ENCODE measurements at regions not wholly inside any gene's neighbourhood (a gene's known extent, or its start where the extent isn't known, plus 50 kb on each side); places are given as distances from the start of the nearest gene placed in this dataset.

- no peaks in the 10 kb centered on the region for H3K36me3 Mint-ChIP-seq (ENCODE audit: low read depth)
- no peaks in the 10 kb centered on the region for H3K4me1 Mint-ChIP-seq (ENCODE audit: low read depth)
- peak; percentile 30 for TF ChIP-seq CTCF (IDR thresholded peaks at IDR 0.05)
- no peak overlapping the region for H3K4me3 Mint-ChIP-seq (ENCODE audit: unreplicated experiment)
- peaks cover 47% of the 10 kb centered on the region for H3K9me3 Mint-ChIP-seq (ENCODE audit: low read depth)
- H3K27me3 Mint-ChIP-seq (ENCODE audit: low read depth), result no peaks in the 10 kb centered on the region
- DNase-seq (ENCODE audit: low spot score), result no peak
- no peak overlapping the region for H3K27ac Mint-ChIP-seq (ENCODE audit: unreplicated experiment)
Observed at GRCh38 chr14:106556665-106557289, 1030.4 kb downstream of the TMEM121 start.

GRCh38 chr14:106562451-106562850, 1036.1 kb downstream of the TMEM121 start:
- Mint-ChIP-seq H3K36me3 (ENCODE audit: low read depth) (peaks cover 1% of the 10 kb centered on the region), H3K27me3 (ENCODE audit: low read depth) (no peaks in the 10 kb centered on the region), H3K27ac (ENCODE audit: unreplicated experiment) (no peak overlapping the region), H3K9me3 (ENCODE audit: low read depth) (peaks cover 66% of the 10 kb centered on the region), H3K4me3 (ENCODE audit: unreplicated experiment) (no peak overlapping the region), H3K4me1 (ENCODE audit: low read depth) (no peaks in the 10 kb centered on the region)
- no peak for DNase-seq (ENCODE audit: low spot score)
- TF ChIP-seq CTCF (IDR thresholded peaks at IDR 0.05), result no peak

GRCh38 chr14:106564058-106564643, 1037.8 kb downstream of the TMEM121 start:
- H3K9me3 Mint-ChIP-seq (ENCODE audit: low read depth), result peaks cover 68% of the 10 kb centered on the region
- TF ChIP-seq CTCF (IDR thresholded peaks at IDR 0.05), result no peak
- no peaks in the 10 kb centered on the region for H3K4me1 Mint-ChIP-seq (ENCODE audit: low read depth)
- DNase-seq (ENCODE audit: low spot score), result no peak
- H3K36me3 Mint-ChIP-seq (ENCODE audit: low read depth), result peaks cover 1% of the 10 kb centered on the region
- no peaks in the 10 kb centered on the region for H3K27me3 Mint-ChIP-seq (ENCODE audit: low read depth)
- H3K4me3 Mint-ChIP-seq (ENCODE audit: unreplicated experiment), result no peak overlapping the region
- no peak overlapping the region for H3K27ac Mint-ChIP-seq (ENCODE audit: unreplicated experiment)

- peaks cover 53% of the 10 kb centered on the region for H3K9me3 Mint-ChIP-seq (ENCODE audit: low read depth)
- H3K27me3 Mint-ChIP-seq (ENCODE audit: low read depth), result no peaks in the 10 kb centered on the region
Observed at GRCh38 chr14:106578481-106578880, 1052.1 kb downstream of the TMEM121 start.

GRCh38 chr14:106579084-106579483, 1052.7 kb downstream of the TMEM121 start:
- Mint-ChIP-seq H3K36me3 (ENCODE audit: low read depth) (no peaks in the 10 kb centered on the region), H3K27ac (ENCODE audit: unreplicated experiment) (no peak overlapping the region), H3K27me3 (ENCODE audit: low read depth) (no peaks in the 10 kb centered on the region), H3K4me3 (ENCODE audit: unreplicated experiment) (no peak overlapping the region), H3K4me1 (ENCODE audit: low read depth) (no peaks in the 10 kb centered on the region), H3K9me3 (ENCODE audit: low read depth) (peaks cover 56% of the 10 kb centered on the region)
- no peak for TF ChIP-seq CTCF (IDR thresholded peaks at IDR 0.05)
- DNase-seq (ENCODE audit: low spot score), result no peak

More at GRCh38 chr14:106578481-106578880, 1052.1 kb downstream of the TMEM121 start:
- H3K27ac Mint-ChIP-seq (ENCODE audit: unreplicated experiment), result no peak overlapping the region
- TF ChIP-seq CTCF (IDR thresholded peaks at IDR 0.05), result no peak
- no peaks in the 10 kb centered on the region for H3K36me3 Mint-ChIP-seq (ENCODE audit: low read depth)
- no peaks in the 10 kb centered on the region for H3K4me1 Mint-ChIP-seq (ENCODE audit: low read depth)
- DNase-seq (ENCODE audit: low spot score), result no peak
- H3K4me3 Mint-ChIP-seq (ENCODE audit: unreplicated experiment), result no peak overlapping the region

Data from chondrocyte (in vitro differentiated cells).